HFF-Myc (cell line): ENCODE measurements at regions not wholly inside any gene's neighbourhood (a gene's known extent, or its start where the extent isn't known, plus 50 kb on each side); places are given as distances from the start of the nearest gene placed in this dataset.

ENCODE experiments used
- DNase-seq: peaks from one replicate; pipeline ENCODE4 v3.0.0-alpha.2; 2011; ENCODE audit warnings: low read depth; ENCODE audit errors: extremely low read depth
- H3K4me3 ChIP-seq: replicated peaks from 2 replicates; pipeline ENCODE4 v1.5.1; 2011; ENCODE audit warnings: low read depth, mild to moderate bottlenecking, control low read depth, low read length
- TF ChIP-seq, protein P1 (sequence below): IDR thresholded peaks from 2 replicates; pipeline ENCODE4 v1.5.1; 2012; ENCODE audit warnings: mild to moderate bottlenecking, low read depth, low read length, control low read depth; ENCODE audit errors: missing control alignments

DNA sequence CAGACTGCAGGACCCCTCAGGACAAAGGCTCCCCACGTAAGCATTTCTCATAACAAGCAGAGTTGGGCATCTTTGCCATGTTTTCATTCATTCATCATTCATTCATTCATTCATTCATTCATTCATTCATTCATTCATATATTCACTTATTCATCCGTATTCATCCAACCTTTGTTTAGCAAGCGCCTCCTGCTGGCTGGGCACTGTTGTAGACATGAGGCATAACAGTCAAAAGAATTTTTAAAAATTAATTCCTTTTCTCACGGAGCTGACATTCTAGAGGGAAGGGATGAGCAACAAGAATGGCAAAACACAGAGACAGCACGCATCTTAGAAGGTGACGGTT is 351.7 kb upstream of the TNRC6C start:
- TF ChIP-seq, protein P1, sequence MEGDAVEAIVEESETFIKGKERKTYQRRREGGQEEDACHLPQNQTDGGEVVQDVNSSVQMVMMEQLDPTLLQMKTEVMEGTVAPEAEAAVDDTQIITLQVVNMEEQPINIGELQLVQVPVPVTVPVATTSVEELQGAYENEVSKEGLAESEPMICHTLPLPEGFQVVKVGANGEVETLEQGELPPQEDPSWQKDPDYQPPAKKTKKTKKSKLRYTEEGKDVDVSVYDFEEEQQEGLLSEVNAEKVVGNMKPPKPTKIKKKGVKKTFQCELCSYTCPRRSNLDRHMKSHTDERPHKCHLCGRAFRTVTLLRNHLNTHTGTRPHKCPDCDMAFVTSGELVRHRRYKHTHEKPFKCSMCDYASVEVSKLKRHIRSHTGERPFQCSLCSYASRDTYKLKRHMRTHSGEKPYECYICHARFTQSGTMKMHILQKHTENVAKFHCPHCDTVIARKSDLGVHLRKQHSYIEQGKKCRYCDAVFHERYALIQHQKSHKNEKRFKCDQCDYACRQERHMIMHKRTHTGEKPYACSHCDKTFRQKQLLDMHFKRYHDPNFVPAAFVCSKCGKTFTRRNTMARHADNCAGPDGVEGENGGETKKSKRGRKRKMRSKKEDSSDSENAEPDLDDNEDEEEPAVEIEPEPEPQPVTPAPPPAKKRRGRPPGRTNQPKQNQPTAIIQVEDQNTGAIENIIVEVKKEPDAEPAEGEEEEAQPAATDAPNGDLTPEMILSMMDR = peak; percentile 24
- DNase-seq = no peak
- no peak overlapping the region for H3K4me3 ChIP-seq

DNA sequence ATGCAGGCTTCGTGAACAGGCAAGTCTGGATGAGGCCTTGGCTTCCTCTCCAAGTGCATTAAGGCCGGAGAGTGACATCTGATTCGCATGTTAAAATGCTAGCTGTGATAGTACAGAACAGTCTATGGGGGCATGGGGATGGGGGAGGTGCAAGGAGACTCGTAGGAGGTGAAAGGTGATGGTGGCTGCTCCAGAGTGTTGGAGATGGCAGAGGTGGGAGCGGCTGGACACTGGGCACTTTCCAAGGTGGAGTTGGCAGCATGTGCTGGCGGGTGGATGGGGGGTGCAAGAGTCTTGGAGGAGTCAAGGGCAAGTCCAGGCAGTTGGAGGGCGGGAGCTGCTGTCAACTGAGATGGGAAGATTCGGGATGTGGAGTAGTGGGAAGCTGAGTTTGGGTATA is 350.9 kb upstream of the TNRC6C start:
- no peak overlapping the region for H3K4me3 ChIP-seq
- no peak for DNase-seq
- TF ChIP-seq, protein P1 = no peak

DNA sequence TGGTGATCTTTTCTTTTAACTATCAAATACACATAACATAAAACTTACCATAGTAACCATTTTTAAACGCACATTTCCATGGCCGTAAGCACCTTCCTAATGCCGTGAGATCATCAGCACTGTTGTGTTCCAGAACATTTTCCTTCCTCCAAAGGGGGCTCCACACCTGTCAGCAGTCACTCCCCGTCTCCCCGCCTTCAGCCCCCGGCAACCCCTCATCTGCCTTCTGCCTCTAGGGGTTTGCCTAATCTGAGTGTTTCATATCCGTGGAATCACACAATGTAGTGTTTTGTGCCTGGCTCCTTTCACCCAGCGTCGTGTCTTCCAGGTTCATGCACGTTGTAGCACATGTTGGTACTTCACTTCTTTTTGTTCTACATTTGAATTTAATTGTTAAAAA is 350.1 kb upstream of the TNRC6C start:
- H3K4me3 ChIP-seq = no peak overlapping the region
- TF ChIP-seq, protein P1 = no peak
- no peak for DNase-seq

DNA sequence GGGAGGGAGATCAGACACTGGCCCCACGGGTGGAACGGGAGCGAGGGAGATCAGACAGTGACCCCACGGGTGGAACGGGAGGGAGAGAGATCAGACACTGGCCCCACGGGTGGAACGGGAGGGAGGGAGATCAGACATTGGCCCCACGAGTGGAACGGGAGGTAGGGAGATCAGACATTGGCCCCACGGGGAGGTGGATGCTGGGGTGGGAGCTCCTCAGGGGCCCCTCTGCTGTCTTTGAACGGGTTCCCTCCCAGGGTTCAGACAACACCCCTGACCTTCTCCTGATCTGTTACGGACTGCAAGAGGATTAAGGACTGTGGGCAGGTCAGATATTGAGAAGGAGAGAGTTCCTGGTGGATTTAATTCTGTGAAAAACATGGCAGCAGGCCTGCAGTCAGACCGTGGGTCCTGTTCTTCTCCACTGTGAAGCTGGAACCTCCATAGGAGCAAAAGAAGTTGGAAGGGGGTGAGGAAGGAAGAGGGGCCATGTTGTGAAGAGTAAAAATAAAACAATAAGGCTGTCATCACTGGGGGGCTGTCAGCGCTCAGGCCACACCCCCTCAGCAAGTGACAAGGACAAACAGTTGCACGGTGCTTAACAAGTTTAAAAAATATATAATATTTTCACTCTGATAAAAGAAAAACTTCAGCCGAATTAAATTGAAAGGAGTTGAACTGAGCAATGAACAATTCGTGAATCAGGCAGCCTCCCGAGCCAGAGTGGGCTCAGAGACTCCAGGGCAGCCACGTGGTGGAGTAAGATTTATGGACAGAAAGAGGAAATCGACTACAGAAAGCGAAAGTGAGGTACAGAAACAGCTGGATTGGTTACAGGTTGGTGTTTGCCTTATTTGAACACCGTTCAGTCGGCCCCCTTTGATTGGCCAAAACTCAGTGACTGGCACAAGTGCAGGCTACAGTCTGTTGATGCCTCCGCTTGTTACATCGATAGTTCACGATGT is 348.7 kb upstream of the TNRC6C start:
- DNase-seq = no peak
- no peak overlapping the region for H3K4me3 ChIP-seq
- TF ChIP-seq, protein P1 = no peak

DNA sequence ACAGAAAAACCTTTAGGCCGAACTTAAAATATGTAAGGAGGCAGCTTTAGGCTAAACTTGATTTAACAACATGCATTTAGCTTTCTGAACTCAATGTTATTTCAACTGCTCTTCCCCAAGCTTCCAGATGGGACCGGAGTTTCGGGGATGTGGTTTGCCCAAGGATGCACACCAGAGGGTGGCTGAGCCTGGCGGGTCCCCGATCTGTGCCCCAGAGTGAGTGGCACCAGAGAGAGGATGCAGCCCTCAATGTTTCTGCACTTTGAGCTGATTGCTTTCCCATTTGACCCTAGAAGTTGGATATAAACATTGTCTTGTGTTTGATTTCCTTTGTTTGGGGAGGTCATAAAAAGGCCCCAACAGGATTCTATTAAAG is 348.0 kb upstream of the TNRC6C start:
- no peak overlapping the region for H3K4me3 ChIP-seq
- no peak for DNase-seq
- TF ChIP-seq, protein P1 = no peak

DNA sequence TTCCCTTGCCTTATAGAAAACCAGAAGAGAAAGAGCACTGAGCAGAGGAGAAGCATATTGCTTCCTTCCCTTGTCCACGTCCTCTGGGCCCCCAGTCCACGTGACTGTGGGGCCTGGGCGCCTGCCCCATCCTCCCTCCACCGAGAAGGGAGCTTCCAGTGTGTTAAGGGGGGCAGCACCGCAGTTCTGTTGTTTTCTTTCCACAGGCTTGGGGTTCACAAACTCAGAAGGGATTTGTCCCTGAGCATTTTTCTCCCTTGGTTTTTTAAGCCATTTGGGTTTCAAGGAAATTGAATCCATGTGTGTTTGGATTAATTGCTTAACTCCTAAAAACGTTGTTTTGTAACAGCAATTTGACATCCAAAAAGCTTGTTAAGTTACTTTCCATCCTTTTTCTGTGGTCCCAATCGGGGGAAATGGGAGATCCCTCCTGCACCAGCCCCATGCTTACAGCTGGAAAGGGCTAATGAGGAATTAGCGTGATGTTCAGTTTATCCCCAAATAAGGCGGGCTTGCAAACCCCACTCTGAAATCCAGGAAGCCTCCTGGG is 347.5 kb upstream of the TNRC6C start:
- TF ChIP-seq, protein P1 = no peak
- DNase-seq = no peak
- H3K4me3 ChIP-seq = no peak overlapping the region
